Activated naive CD4-positive, alpha-beta T cell treated with anti-CD3 and anti-CD28 coated beads, Interleukin-2, amount 50 U/mL, for 24 hours (primary cell): ENCODE measurements at regions not wholly inside any gene's neighbourhood (a gene's known extent, or its start where the extent isn't known, plus 50 kb on each side); places are given as distances from the start of the nearest gene placed in this dataset.

Experiments used
- H3K27ac Mint-ChIP-seq: one replicate; pipeline ENCODE4 v1.8.0; 2021; ENCODE audit warnings: mild to moderate bottlenecking, mixed read lengths
- H3K27me3 Mint-ChIP-seq: one replicate; pipeline ENCODE4 v1.8.0; 2021; ENCODE audit warnings: mixed read lengths
- H3K36me3 Mint-ChIP-seq: one replicate; pipeline ENCODE4 v1.8.0; 2021; ENCODE audit warnings: mixed read lengths
- H3K4me1 Mint-ChIP-seq: one replicate; pipeline ENCODE4 v1.8.0; 2021; ENCODE audit warnings: mixed read lengths
- H3K4me3 Mint-ChIP-seq: one replicate; pipeline ENCODE4 v1.8.0; 2021; ENCODE audit warnings: mild to moderate bottlenecking, mixed read lengths
- H3K9me3 Mint-ChIP-seq: one replicate; pipeline ENCODE4 v1.8.0; 2021; ENCODE audit warnings: mixed read lengths

GRCh38 chr11:69985331-69985640 is 92.8 kb upstream of the ANO1 start:
- peaks cover 31% of the 10 kb centered on the region for H3K27me3 Mint-ChIP-seq
- H3K27ac Mint-ChIP-seq = no peak overlapping the region
- no peaks in the 10 kb centered on the region for H3K4me1 Mint-ChIP-seq
- no peak overlapping the region for H3K4me3 Mint-ChIP-seq
- no peaks in the 10 kb centered on the region for H3K36me3 Mint-ChIP-seq
- no peaks in the 10 kb centered on the region for H3K9me3 Mint-ChIP-seq

GRCh38 chr11:69985641-69986439 is 92.3 kb upstream of the ANO1 start:
- Mint-ChIP-seq H3K4me3 (no peak overlapping the region), H3K9me3 (no peaks in the 10 kb centered on the region), H3K4me1 (no peaks in the 10 kb centered on the region), H3K36me3 (no peaks in the 10 kb centered on the region), H3K27me3 (peaks cover 31% of the 10 kb centered on the region), H3K27ac (no peak overlapping the region)

GRCh38 chr11:69986440-69986787 is 91.7 kb upstream of the ANO1 start:
- H3K27me3 Mint-ChIP-seq = peaks cover 31% of the 10 kb centered on the region

GRCh38 chr11:69986830-69987229 is 91.3 kb upstream of the ANO1 start:
- H3K4me3 Mint-ChIP-seq = no peak overlapping the region
- no peaks in the 10 kb centered on the region for H3K36me3 Mint-ChIP-seq
- H3K27me3 Mint-ChIP-seq = peaks cover 32% of the 10 kb centered on the region
- H3K9me3 Mint-ChIP-seq = no peaks in the 10 kb centered on the region
- H3K27ac Mint-ChIP-seq = no peak overlapping the region
- H3K4me1 Mint-ChIP-seq = no peaks in the 10 kb centered on the region

More at GRCh38 chr11:69986440-69986787, 91.7 kb upstream of the ANO1 start:
- no peak overlapping the region for H3K27ac Mint-ChIP-seq
- H3K4me1 Mint-ChIP-seq = no peaks in the 10 kb centered on the region
- no peak overlapping the region for H3K4me3 Mint-ChIP-seq
- no peaks in the 10 kb centered on the region for H3K36me3 Mint-ChIP-seq
- H3K9me3 Mint-ChIP-seq = no peaks in the 10 kb centered on the region

DNA sequence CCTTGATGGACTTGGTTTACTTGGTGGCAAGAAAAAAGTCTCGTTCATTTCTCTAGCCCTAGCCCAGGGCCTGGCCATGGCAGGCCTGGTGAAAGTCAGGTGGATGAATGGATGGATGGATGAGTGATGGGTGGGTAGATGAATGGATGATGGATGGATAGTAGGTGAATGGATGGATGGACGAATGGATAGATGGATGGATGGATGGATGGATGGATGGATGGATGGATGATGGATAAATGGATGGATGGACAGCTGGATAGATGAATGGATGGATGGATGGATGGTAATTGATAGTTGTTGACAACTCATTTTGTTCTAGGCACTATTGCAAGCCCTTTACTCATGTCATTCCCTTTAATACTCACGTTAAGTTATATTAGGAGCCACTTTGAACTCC is 86.1 kb upstream of the ANO1 start:
- Mint-ChIP-seq H3K4me1 (no peaks in the 10 kb centered on the region), H3K27ac (no peak overlapping the region), H3K4me3 (no peak overlapping the region), H3K27me3 (peaks cover 18% of the 10 kb centered on the region), H3K9me3 (peaks cover 7% of the 10 kb centered on the region), H3K36me3 (no peaks in the 10 kb centered on the region)

DNA sequence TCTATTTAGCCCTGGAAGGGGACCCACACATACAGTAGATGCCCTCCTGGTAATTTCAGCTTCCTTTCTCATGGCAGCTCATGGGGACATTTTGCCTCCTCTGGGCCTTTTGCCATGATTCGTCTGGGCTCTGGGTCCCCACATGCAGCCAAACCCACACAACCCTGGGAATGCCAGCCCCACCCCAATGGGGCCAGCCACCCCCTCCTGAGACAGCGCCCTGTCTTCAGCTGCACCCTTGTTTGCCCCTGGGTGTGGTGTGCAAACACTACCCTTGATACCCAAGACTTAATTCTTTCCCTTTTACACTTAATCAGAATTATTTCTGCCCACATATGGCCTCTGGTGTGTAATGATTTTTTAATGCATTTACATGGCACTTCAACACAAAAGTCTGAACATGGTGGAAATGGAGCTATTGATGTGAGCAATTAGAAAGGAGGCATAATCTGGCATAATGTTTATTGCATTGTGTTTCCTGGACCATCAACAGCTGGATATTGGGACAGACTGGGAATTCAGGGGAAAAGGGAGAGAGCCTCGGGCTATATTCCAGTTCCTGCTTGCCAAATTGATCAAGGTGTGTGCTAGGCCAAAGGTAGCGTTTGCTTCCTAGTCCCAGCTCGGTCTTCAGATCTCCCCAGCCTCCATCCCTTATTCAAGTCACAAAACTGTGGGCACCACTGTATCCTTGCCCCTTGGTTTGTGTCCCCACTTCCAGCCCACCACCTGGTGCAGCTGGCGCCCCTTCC is 85.0 kb upstream of the ANO1 start:
- Mint-ChIP-seq H3K27me3 (peaks cover 19% of the 10 kb centered on the region), H3K9me3 (peaks cover 7% of the 10 kb centered on the region), H3K27ac (no peak overlapping the region), H3K36me3 (no peaks in the 10 kb centered on the region), H3K4me3 (no peak overlapping the region), H3K4me1 (no peaks in the 10 kb centered on the region)

DNA sequence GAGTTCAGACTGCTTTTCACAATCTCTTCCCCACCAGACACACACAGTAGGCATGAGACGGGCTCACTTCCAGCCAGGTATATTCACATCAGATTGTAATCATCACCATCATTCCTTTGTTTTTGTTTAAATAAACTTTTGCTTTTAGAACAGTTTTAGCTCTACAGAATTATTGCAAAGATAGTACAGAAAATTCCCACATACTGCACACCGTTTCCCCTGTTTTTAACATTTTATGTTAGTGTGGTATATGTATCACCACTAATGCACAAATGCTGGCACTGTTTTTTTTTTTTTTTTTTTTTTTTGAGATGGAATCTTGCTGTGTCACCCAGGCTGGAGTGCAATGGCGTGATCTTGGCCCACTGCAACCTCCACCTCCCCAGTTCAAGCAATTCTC is 83.3 kb upstream of the ANO1 start:
- Mint-ChIP-seq H3K27ac (no peak overlapping the region), H3K4me3 (no peak overlapping the region), H3K36me3 (no peaks in the 10 kb centered on the region), H3K27me3 (peaks cover 12% of the 10 kb centered on the region), H3K4me1 (no peaks in the 10 kb centered on the region), H3K9me3 (peaks cover 7% of the 10 kb centered on the region)

DNA sequence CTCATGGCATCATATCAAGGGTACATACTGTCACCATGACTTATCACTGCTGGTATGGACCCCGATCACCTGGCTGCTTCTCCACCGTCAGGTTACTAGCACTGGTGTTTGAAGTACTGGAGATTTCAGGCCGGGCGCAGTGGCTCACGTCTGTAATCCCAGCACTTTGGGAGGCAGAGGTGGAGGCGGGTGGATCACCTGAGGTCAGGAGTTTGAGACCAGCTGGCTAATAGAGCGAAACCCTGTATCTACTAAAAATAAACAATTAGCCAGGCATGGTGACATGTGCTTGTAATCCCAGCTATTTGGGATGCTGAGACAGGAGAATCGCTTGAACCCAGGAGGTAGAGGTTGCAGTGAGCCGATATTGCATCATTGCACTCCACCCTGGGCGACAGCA is 82.4 kb upstream of the ANO1 start:
- Mint-ChIP-seq H3K4me3 (no peak overlapping the region), H3K36me3 (no peaks in the 10 kb centered on the region), H3K27me3 (peaks cover 12% of the 10 kb centered on the region)

DNA sequence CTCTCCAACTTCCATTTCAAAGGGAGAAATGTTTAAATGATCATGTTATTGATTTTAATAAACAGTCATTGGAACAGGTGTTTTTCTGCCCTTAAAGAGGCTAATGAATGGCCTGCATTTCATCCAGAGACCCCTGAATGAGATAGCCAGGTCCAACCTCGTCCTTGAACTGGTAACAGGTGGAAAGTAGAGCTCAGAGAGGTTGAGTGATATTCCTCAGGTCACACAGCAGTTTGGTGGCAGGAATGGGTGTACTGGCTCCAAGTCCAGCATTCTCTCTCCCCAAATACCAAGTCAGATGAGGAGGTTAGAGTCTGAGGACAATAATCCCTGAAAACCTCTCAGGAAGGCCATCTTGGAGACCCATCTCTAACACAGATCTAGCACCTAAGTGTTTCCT is 81.7 kb upstream of the ANO1 start:
- Mint-ChIP-seq H3K36me3 (no peaks in the 10 kb centered on the region), H3K9me3 (peaks cover 7% of the 10 kb centered on the region), H3K27ac (no peak overlapping the region), H3K27me3 (peaks cover 12% of the 10 kb centered on the region), H3K4me3 (no peak overlapping the region), H3K4me1 (no peaks in the 10 kb centered on the region)

More for the DNA sequence above, 82.4 kb upstream of the ANO1 start:
- Mint-ChIP-seq H3K9me3 (peaks cover 7% of the 10 kb centered on the region), H3K4me1 (no peaks in the 10 kb centered on the region), H3K27ac (no peak overlapping the region)

DNA sequence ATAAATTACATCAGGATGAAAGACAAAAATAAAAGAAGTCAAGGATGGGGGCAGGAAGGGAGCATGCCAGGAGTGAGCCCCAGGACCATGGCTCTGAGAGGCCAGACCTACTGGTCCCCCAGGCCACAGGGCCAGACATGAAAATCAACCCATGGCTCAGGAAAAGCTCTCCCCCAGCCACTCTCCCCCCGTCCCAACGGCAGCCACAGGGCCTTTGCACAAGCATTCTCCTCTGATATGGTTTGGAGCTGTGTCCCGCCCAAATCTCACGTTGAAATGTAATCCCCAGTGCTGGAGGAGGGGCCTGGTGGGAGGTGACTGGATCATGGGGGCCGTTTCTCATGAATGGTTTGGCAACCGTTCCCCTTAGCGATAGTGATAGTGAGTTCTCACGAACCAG is 80.8 kb upstream of the ANO1 start:
- Mint-ChIP-seq H3K36me3 (no peaks in the 10 kb centered on the region), H3K27me3 (peaks cover 8% of the 10 kb centered on the region), H3K4me1 (no peaks in the 10 kb centered on the region), H3K27ac (no peak overlapping the region), H3K4me3 (no peak overlapping the region), H3K9me3 (peaks cover 7% of the 10 kb centered on the region)

DNA sequence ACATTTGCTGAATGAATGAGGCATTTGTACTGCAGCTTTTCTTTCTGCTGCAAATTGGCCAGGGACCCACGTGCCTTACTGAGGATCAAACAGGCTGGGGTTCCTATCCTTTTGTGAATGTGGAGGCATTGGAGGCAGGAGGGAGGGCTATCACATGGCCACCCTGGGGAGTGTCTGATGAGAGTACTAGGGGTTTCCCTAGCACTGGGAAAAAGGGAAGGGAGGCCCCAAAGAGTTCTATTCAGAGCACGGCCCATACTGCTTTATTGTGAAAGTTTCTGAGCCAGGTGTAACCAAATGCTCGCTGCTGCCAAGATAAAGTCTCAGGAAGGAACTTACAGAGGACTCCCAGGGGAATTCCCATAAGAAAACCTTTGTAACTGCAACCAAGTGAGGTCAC is 78.4 kb upstream of the ANO1 start:
- H3K27me3 Mint-ChIP-seq = peaks cover 7% of the 10 kb centered on the region
- H3K36me3 Mint-ChIP-seq = no peaks in the 10 kb centered on the region
- H3K4me3 Mint-ChIP-seq = no peak overlapping the region
- H3K27ac Mint-ChIP-seq = no peak overlapping the region
- H3K4me1 Mint-ChIP-seq = no peaks in the 10 kb centered on the region
- H3K9me3 Mint-ChIP-seq = no peaks in the 10 kb centered on the region

DNA sequence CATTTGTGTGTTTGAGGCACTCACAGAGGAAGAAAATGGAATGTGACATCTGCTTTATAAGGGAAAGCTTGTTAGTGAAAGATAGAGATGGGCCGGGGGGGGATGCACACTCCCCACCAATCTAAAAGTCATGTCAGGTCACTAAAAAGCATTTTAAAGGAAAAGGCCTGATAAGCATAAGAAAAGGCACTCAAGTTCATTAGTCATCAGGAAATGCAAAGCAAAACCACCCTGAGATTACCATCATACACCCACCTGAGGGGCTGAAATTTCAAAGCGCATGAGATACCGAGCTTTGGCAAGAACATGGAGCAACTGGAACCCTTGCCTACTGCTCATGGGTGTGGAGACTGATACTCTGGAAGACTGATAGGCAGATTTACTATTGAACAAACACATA is 77.9 kb upstream of the ANO1 start:
- no peaks in the 10 kb centered on the region for H3K9me3 Mint-ChIP-seq
- no peaks in the 10 kb centered on the region for H3K4me1 Mint-ChIP-seq
- no peaks in the 10 kb centered on the region for H3K36me3 Mint-ChIP-seq
- no peak overlapping the region for H3K4me3 Mint-ChIP-seq
- peaks cover 7% of the 10 kb centered on the region for H3K27me3 Mint-ChIP-seq
- H3K27ac Mint-ChIP-seq = no peak overlapping the region

DNA sequence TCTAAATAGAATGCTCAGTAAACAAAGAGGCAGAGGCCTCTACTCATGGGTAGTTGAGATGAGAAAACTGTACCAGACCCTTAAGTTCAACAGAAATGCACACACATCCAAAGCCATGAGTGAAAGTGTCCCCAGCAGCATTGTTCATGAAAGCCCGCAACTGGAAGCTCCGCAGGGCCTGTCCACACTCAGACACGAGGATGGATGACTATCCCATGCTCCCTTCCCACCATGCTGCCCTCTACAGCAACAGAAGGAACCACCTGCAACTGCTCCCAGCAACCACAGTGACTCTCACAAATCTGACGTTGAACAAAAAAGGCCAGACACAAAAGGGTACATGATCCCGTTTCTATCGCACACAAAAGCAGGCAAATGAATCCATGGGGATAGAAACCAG is 76.9 kb upstream of the ANO1 start:
- Mint-ChIP-seq H3K27me3 (peaks cover 7% of the 10 kb centered on the region), H3K9me3 (no peaks in the 10 kb centered on the region), H3K4me1 (no peaks in the 10 kb centered on the region), H3K27ac (no peak overlapping the region), H3K4me3 (no peak overlapping the region), H3K36me3 (no peaks in the 10 kb centered on the region)

GRCh38 chr11:70002433-70002832 is 75.7 kb upstream of the ANO1 start:
- peaks cover 6% of the 10 kb centered on the region for H3K27me3 Mint-ChIP-seq
- H3K4me3 Mint-ChIP-seq = no peak overlapping the region
- no peaks in the 10 kb centered on the region for H3K4me1 Mint-ChIP-seq
- H3K9me3 Mint-ChIP-seq = no peaks in the 10 kb centered on the region
- H3K36me3 Mint-ChIP-seq = no peaks in the 10 kb centered on the region
- no peak overlapping the region for H3K27ac Mint-ChIP-seq

DNA sequence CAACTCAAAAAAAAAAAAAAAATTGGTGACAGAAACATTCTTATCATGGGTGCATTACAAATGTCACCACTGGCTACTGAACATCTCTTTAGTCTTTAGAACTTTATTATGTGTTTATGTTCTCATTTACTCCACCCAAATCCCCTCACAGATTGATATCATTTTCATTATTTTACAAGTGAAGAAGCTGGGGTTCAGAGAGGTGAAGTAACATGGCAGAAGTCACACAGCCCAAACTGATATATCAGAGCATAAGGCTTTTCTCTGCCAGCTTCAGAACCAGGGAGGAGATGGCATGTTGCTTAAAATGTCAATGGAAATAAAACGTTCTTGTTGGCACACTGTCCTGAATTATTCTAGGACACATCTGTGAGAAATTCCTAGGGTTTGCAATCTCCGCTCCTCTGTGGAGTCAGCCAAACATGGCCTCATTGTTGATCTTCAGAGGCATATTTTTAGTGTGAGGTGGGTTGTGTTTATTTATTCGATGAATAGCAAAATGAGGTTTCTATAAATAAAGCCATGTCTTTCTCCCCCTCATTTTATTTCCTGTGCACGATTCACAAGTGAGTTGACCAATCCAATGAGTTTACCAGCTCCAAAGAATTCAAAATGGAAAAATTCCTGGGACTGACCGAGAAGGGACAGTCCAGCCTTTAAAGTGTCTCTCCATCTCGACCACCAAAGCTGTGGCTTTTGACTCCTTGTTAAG is 72.9 kb upstream of the ANO1 start:
- no peak overlapping the region for H3K4me3 Mint-ChIP-seq
- H3K36me3 Mint-ChIP-seq = no peaks in the 10 kb centered on the region
- H3K4me1 Mint-ChIP-seq = no peaks in the 10 kb centered on the region

GRCh38 chr11:70007796-70008195 is 70.3 kb upstream of the ANO1 start:
- Mint-ChIP-seq H3K4me1 (no peaks in the 10 kb centered on the region), H3K9me3 (no peaks in the 10 kb centered on the region), H3K4me3 (no peak overlapping the region)

More for the DNA sequence above, 72.9 kb upstream of the ANO1 start:
- Mint-ChIP-seq H3K27me3 (no peaks in the 10 kb centered on the region), H3K9me3 (no peaks in the 10 kb centered on the region), H3K27ac (no peak overlapping the region)

More at GRCh38 chr11:70007796-70008195, 70.3 kb upstream of the ANO1 start:
- Mint-ChIP-seq H3K27me3 (no peaks in the 10 kb centered on the region), H3K36me3 (no peaks in the 10 kb centered on the region), H3K27ac (no peak overlapping the region)
